ENCODE measurements at regions not wholly inside any gene's neighbourhood (a gene's known extent, or its start where the extent isn't known, plus 50 kb on each side); places are given as distances from the start of the nearest gene placed in this dataset.

GRCh38 chr21:39124681-39125251, 58.5 kb downstream of the PSMG1 start:
- in situ Hi-C loops (cut with MboI; ENCODE audit: low sequenced_read_pairs) = loop anchor here (10.0 to 25.0 kb wide), 4 partner anchors 380 to 962 kb away; no protein-coding TSS in a partner anchor

DNA sequence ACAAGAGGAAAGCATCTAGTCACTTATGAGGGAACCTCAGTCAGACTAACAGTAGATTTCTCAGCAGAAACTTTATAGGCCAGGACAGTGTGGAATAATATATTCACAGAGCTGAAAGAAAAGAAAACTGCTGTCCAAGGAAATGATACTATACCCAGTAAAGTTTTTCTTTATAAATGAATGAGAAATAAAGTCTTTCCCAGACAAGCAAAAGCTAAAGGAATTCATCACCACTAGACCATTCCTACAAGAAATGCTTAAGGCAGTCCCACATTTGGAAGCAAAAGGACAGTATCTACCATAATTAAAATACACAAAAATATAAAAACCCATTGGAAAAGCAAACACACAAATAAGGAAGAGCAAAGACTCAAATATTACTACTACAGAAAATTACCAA, 59.9 kb downstream of the PSMG1 start:
- in situ Hi-C loops (cut with MboI; ENCODE audit: low sequenced_read_pairs) = loop anchor here (10.0 kb wide), 1 partner anchor 379 kb away; no protein-coding TSS in a partner anchor

GRCh38 chr21:39121600-39122355, 61.5 kb downstream of the PSMG1 start:
- in situ Hi-C loops (cut with MboI; ENCODE audit: low sequenced_read_pairs) = loop anchor here (10.0 kb wide), 1 partner anchor 377 kb away; no protein-coding TSS in a partner anchor

GRCh38 chr21:39120876-39121599, 62.2 kb downstream of the PSMG1 start:
- in situ Hi-C loops (cut with MboI; ENCODE audit: low sequenced_read_pairs) = loop anchor here (10.0 kb wide), 1 partner anchor 376 kb away; no protein-coding TSS in a partner anchor

DNA sequence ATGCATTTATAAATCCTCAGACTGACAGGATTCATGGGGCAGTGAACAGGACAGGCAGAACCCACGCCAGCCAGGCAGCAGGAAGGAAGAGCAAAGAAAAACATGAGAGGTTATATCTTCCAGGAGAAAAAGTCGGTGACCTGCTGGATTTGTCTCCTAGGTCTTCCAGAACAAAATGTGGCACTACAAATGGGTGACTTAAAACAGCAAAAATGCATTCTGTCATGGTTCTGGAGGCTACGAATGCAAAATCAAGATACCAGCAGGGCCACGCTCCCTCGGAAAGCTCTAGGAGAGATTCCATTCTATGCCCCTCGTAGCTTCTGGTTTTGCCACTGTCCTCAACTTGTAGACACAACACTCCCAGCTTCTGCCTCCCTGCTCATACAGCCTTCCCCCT, 63.4 kb downstream of the PSMG1 start:
- in situ Hi-C loops (cut with MboI; ENCODE audit: low sequenced_read_pairs) = loop anchor here (10.0 kb wide), 1 partner anchor 375 kb away; no protein-coding TSS in a partner anchor

DNA sequence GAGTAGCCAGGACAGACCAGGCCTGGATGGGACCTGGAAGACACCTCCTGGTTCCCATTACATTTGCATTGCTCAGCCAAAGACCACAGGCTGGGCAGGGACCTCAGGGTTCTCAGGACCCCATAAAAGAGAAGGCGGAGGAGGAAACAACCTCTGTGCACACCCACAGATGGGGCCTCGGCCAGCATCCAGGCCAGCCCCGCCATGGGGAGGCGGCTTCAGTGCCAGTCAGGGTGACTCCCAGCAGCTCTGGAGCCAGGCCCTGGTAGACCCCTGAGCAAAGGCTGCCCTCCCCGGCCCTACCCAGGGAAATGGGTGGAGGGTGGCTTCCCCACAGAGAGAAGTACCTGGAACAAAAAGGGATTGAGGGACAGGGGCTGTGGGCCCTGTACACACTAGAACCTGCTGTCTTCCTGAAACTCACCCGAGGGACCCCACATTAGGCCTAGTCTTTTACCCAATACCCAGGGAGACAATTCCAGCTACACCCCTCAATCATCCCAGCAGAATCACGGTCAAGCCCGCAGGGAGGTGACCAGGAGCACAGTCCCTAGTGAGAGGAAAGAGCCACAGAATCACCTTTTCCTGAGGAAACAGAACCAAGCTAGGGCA, 64.5 kb downstream of the PSMG1 start:
- in situ Hi-C loops (cut with MboI; ENCODE audit: low sequenced_read_pairs) = no loop called here

GRCh38 chr21:39118061-39118460, 65.2 kb downstream of the PSMG1 start:
- in situ Hi-C loops (cut with MboI; ENCODE audit: low sequenced_read_pairs) = no loop called here

- in situ Hi-C loops (cut with MboI; ENCODE audit: low sequenced_read_pairs) = no loop called here
These were observed 65.7 kb downstream of the PSMG1 start for GRCh38 chr21:39117440-39117970.

GRCh38 chr21:39116761-39117439, 66.4 kb downstream of the PSMG1 start:
- in situ Hi-C loops (cut with MboI; ENCODE audit: low sequenced_read_pairs) = no loop called here

GRCh38 chr21:39115576-39116235, 67.5 kb downstream of the PSMG1 start:
- in situ Hi-C loops (cut with MboI; ENCODE audit: low sequenced_read_pairs) = no loop called here

GRCh38 chr21:39114871-39115575, 68.2 kb downstream of the PSMG1 start:
- in situ Hi-C loops (cut with MboI; ENCODE audit: low sequenced_read_pairs) = no loop called here

- in situ Hi-C loops (cut with MboI; ENCODE audit: low sequenced_read_pairs) = no loop called here
These were observed 71.2 kb downstream of the PSMG1 start for GRCh38 chr21:39111931-39112550.

GRCh38 chr21:39110431-39110830, 72.8 kb downstream of the PSMG1 start:
- in situ Hi-C loops (cut with MboI; ENCODE audit: low sequenced_read_pairs) = no loop called here

- in situ Hi-C loops (cut with MboI; ENCODE audit: low sequenced_read_pairs) = no loop called here
These were observed 73.5 kb downstream of the PSMG1 start for GRCh38 chr21:39109596-39110210.

- in situ Hi-C loops (cut with MboI; ENCODE audit: low sequenced_read_pairs) = no loop called here
These were observed 74.1 kb downstream of the PSMG1 start for GRCh38 chr21:39109163-39109530.

GRCh38 chr21:39108291-39109162, 74.7 kb downstream of the PSMG1 start:
- in situ Hi-C loops (cut with MboI; ENCODE audit: low sequenced_read_pairs) = no loop called here

DNA sequence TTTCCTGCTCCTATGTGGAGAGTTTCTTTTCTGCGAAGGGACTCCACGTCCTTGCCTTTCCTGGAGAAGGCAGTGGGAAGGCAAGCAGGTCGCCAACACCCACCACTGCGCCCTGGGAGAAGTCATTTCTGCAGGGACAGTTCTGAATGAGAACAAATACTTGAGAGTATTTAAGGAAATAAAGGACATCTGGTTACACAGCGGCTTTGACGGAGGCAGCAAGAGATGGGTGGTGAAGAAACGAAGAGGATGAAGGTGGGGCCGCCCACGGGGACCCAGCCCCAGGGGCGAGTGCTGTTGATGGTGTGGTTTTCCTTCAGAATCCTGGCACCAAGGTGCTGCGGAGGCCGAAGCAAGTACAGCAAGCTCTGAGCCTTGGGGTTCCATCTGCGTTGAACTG, 75.5 kb downstream of the PSMG1 start:
- in situ Hi-C loops (cut with MboI; ENCODE audit: low sequenced_read_pairs) = no loop called here
